CD4-positive, CD25-positive, alpha-beta regulatory T cell (primary cell): ENCODE measurements at regions not wholly inside any gene's neighbourhood (a gene's known extent, or its start where the extent isn't known, plus 50 kb on each side); places are given as distances from the start of the nearest gene placed in this dataset.

Experiments used
- ATAC-seq, 2 donors: fragments of 150-1000 bp; cut with Tn5 transposase; one replicate each; pipeline ENCODE4 v1.10.0; 2021; ENCODE audit warnings: low read depth in 2 of 2, moderate number of reproducible peaks in 2 of 2, moderate library complexity in 1 of 2
- DNase-seq, 3 donors: peaks; one replicate each; pipeline versions ENCODE4 v3.0.0 to v3.0.0-alpha.2; 2012 to 2022; ENCODE audit warnings: mixed read lengths in 1 of 3
- H3K27ac ChIP-seq: one replicate; pipeline ENCODE4 v1.7.0; 2013; ENCODE audit warnings: mild to moderate bottlenecking, low read length; ENCODE audit not compliant: insufficient read depth, poor library complexity, severe bottlenecking
- H3K27me3 ChIP-seq: one replicate; pipeline ENCODE4 v1.7.0; 2013; ENCODE audit warnings: low read length; ENCODE audit not compliant: control insufficient read depth, insufficient read depth
- H3K36me3 ChIP-seq: one replicate; pipeline ENCODE4 v1.7.0; 2013; ENCODE audit warnings: mild to moderate bottlenecking, low read length, moderate library complexity; ENCODE audit not compliant: control insufficient read depth, insufficient read depth
- H3K4me1 ChIP-seq: 2 replicates; pipeline ENCODE4 v1.7.0; 2013; ENCODE audit warnings: mild to moderate bottlenecking, low read length; ENCODE audit not compliant: insufficient read depth, control insufficient read depth, poor library complexity, severe bottlenecking
- H3K4me3 ChIP-seq: one replicate; pipeline ENCODE4 v1.7.0; 2013; ENCODE audit warnings: low read depth, mild to moderate bottlenecking, low read length, moderate library complexity
- H3K9me3 ChIP-seq, 2 experiments: 1 replicate in 1 of 2; 2 replicates in 1 of 2; pipeline ENCODE4 v1.7.0; 2013; ENCODE audit warnings: low read length in 2 of 2, mild to moderate bottlenecking in 1 of 2, moderate library complexity in 1 of 2; ENCODE audit not compliant: control insufficient read depth in 2 of 2
- H3K27ac Mint-ChIP-seq, 3 donors: one replicate each; pipeline ENCODE4 v1.8.0; 2020 to 2022; ENCODE audit warnings: mild to moderate bottlenecking in 3 of 3, mixed read lengths in 3 of 3, moderate library complexity in 2 of 3
- H3K27me3 Mint-ChIP-seq: one replicate; pipeline ENCODE4 v1.8.0; 2022; ENCODE audit warnings: mild to moderate bottlenecking, mixed read lengths
- H3K36me3 Mint-ChIP-seq: one replicate; pipeline ENCODE4 v1.8.0; 2020; ENCODE audit warnings: mixed read lengths
- H3K4me1 Mint-ChIP-seq, 4 donors: one replicate each; pipeline ENCODE4 v1.8.0; 2020 to 2022; ENCODE audit warnings: mixed read lengths in 4 of 4, mild to moderate bottlenecking in 1 of 4
- H3K4me3 Mint-ChIP-seq, 4 donors: one replicate each; pipeline ENCODE4 v1.8.0; 2020 to 2022; ENCODE audit warnings: mild to moderate bottlenecking in 4 of 4, mixed read lengths in 4 of 4, moderate library complexity in 3 of 4
- H3K9me3 Mint-ChIP-seq, 7 donors: one replicate each; pipeline ENCODE4 v1.8.0; 2020 to 2022; ENCODE audit warnings: mixed read lengths in 7 of 7, mild to moderate bottlenecking in 3 of 7, moderate library complexity in 2 of 7

GRCh38 chr6:14459315-14459714 is 341.7 kb downstream of the CD83 start:
- ATAC-seq: no peak
- Histone ChIP-seq H3K9me3 (no peaks in the 10 kb centered on the region), H3K27me3 (no peaks in the 10 kb centered on the region), H3K4me1 (peaks cover 3% of the 10 kb centered on the region), H3K4me3 (no peak overlapping the region), H3K27ac (no peak overlapping the region), H3K36me3 (no peaks in the 10 kb centered on the region)
- Mint-ChIP-seq H3K4me3 (no peak overlapping the region), H3K4me1 (peaks cover 0 to 9% (median 4%) of the 10 kb centered on the region in 4 donors), H3K27me3 (peaks cover 4% of the 10 kb centered on the region), H3K27ac (no peak overlapping the region), H3K9me3 (no peaks in the 10 kb centered on the region), H3K36me3 (no peaks in the 10 kb centered on the region)
- DNase-seq: no peak

DNA sequence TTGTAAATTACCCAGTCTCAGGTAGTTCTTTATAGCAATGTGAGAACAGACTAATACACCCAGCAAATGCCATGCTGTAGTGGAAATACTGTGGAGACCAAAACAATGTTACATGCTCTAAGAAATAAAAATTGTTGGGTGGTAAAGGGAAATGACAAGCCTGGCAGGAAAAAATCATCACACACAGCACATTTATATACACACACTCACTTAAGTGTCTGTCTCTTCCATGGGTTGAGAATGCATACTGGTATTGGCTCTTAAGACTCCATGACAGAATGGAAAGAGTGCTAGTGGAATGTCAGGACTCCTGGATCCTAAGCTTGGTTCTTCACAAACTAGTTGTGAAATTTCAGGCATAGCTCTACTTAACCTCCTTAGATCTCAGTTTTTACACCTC is 343.0 kb downstream of the CD83 start:
- H3K36me3 ChIP-seq: no peaks in the 10 kb centered on the region
- DNase-seq (no peak), ATAC-seq (no peak)

DNA sequence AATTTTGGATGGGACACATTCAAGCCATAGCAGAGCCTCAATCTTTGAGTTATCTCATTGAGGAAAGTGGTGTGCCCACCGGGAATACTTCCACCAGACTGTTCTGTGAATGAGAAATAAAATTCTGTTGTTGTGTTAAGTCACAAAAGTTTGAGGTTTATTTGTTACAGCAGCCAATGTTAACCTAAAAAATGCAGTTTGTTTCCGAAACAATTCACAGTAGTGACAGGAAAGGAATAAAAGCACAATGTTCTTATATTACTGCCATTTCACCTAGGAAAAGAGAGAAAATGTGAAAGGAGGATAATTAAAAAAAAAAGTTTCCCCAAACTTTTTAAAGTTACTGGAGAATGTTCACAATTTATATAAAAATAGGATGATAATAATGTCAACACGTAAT is 344.6 kb downstream of the CD83 start:
- ATAC-seq (no peak), DNase-seq (no peak)
- H3K4me1 ChIP-seq: no peaks in the 10 kb centered on the region
- no peak overlapping the region for H3K27ac ChIP-seq
- H3K27ac Mint-ChIP-seq: no peak overlapping the region
- no peak overlapping the region for H3K4me3 Mint-ChIP-seq
- no peaks in the 10 kb centered on the region for H3K36me3 Mint-ChIP-seq
- H3K9me3 Mint-ChIP-seq: peaks cover 0 to 7% (median 0%) of the 10 kb centered on the region in 7 donors
- no peaks in the 10 kb centered on the region for H3K4me1 Mint-ChIP-seq
- no peak overlapping the region for H3K4me3 ChIP-seq
- no peaks in the 10 kb centered on the region for H3K27me3 ChIP-seq
- no peaks in the 10 kb centered on the region for H3K9me3 ChIP-seq
- peaks cover 10% of the 10 kb centered on the region for H3K27me3 Mint-ChIP-seq
- no peaks in the 10 kb centered on the region for H3K36me3 ChIP-seq

More for the DNA sequence above, 343.0 kb downstream of the CD83 start:
- Histone ChIP-seq H3K27me3 (no peaks in the 10 kb centered on the region), H3K4me1 (no peaks in the 10 kb centered on the region), H3K27ac (no peak overlapping the region), H3K4me3 (no peak overlapping the region), H3K9me3 (no peaks in the 10 kb centered on the region)
- no peaks in the 10 kb centered on the region for H3K4me1 Mint-ChIP-seq
- no peak overlapping the region for H3K4me3 Mint-ChIP-seq
- no peak overlapping the region for H3K27ac Mint-ChIP-seq
- H3K27me3 Mint-ChIP-seq: peaks cover 4% of the 10 kb centered on the region
- H3K36me3 Mint-ChIP-seq: no peaks in the 10 kb centered on the region
- peaks cover 0 to 2% (median 0%) of the 10 kb centered on the region in 7 donors for H3K9me3 Mint-ChIP-seq

DNA sequence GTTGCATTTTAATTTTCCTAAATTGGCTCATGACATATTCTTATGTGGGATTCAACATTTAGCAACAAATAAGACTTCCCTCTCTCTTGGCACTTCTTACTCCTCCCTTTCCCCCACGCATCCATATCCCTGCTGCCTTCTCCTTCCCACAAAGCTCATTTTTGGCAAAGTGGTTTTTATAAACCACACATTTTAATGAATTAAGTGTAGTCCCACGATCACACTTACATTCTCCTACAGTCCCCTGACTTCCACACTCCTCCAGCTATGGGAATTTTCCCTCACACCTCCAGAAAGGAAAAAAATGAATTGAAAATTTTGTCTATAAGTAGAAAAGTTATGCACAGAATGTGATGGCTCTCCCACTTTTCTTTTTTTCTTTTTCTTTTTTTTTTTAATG is 345.0 kb downstream of the CD83 start:
- Histone ChIP-seq H3K36me3 (no peaks in the 10 kb centered on the region), H3K4me3 (no peak overlapping the region), H3K9me3 (no peaks in the 10 kb centered on the region), H3K4me1 (no peaks in the 10 kb centered on the region), H3K27ac (no peak overlapping the region), H3K27me3 (no peaks in the 10 kb centered on the region)
- Mint-ChIP-seq H3K4me1 (no peaks in the 10 kb centered on the region), H3K36me3 (no peaks in the 10 kb centered on the region), H3K27ac (no peak overlapping the region), H3K27me3 (peaks cover 12% of the 10 kb centered on the region), H3K4me3 (no peak overlapping the region), H3K9me3 (peaks cover 0 to 10% (median 0%) of the 10 kb centered on the region in 7 donors)
- no peak for DNase-seq
- ATAC-seq: no peak

DNA sequence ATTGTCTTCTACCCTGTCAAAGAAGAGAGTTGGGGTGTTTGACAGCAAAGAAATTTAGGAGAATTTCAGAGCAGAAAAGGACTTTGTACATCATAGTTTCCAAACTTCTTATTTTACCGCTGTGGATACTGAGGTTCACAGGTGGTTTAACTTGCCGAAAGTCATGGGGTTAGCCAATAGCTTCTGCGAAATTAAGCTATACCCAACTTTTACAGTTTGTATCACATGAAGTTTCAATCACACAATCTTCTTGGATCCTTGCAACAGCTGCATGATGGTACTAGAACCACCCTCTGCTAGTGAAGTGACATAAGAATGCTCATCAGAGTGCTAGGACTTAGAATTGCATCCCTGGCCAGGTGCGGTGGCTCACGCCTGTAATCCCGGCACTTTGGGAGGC is 345.5 kb downstream of the CD83 start:
- H3K36me3 Mint-ChIP-seq: no peaks in the 10 kb centered on the region
- H3K9me3 Mint-ChIP-seq: peaks cover 0 to 10% (median 2%) of the 10 kb centered on the region in 7 donors
- DNase-seq (no peak), ATAC-seq (no peak)
- Histone ChIP-seq H3K9me3 (no peaks in the 10 kb centered on the region), H3K27me3 (no peaks in the 10 kb centered on the region), H3K4me1 (no peaks in the 10 kb centered on the region), H3K27ac (no peak overlapping the region), H3K4me3 (no peak overlapping the region), H3K36me3 (no peaks in the 10 kb centered on the region)
- no peak overlapping the region for H3K27ac Mint-ChIP-seq
- no peaks in the 10 kb centered on the region for H3K4me1 Mint-ChIP-seq
- peaks cover 16% of the 10 kb centered on the region for H3K27me3 Mint-ChIP-seq
- H3K4me3 Mint-ChIP-seq: no peak overlapping the region

GRCh38 chr6:14464055-14464454 is 346.5 kb downstream of the CD83 start:
- Mint-ChIP-seq H3K36me3 (no peaks in the 10 kb centered on the region), H3K4me3 (no peak overlapping the region)
- no peak overlapping the region for H3K4me3 ChIP-seq

DNA sequence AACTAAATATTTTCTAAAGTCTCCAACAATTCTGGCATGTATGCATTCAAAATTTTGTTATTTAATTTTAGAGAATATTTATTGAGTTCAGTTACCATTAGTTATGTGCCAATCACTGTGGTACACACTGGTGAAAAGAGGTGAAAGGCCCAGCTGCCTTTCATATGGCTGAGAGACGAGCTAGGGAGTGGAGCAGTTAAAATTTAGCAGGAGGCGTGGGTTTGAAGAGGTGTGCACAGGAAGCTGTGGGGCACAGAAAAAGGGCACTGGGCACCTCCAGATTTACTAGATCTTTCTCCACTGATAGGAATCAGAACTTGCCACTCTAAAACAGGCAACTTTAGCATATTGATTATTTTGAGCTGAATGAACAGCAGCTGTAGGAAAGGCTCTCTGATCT is 347.1 kb downstream of the CD83 start:
- Histone ChIP-seq H3K27me3 (no peaks in the 10 kb centered on the region), H3K4me1 (no peaks in the 10 kb centered on the region), H3K27ac (no peak overlapping the region), H3K9me3 (no peaks in the 10 kb centered on the region), H3K36me3 (no peaks in the 10 kb centered on the region), H3K4me3 (no peak overlapping the region)
- no peaks in the 10 kb centered on the region for H3K36me3 Mint-ChIP-seq
- no peak overlapping the region for H3K4me3 Mint-ChIP-seq
- no peak overlapping the region for H3K27ac Mint-ChIP-seq
- H3K9me3 Mint-ChIP-seq: peaks cover 0 to 12% (median 10%) of the 10 kb centered on the region in 7 donors
- DNase-seq: no peak
- H3K27me3 Mint-ChIP-seq: peaks cover 20% of the 10 kb centered on the region
- ATAC-seq: no peak
- H3K4me1 Mint-ChIP-seq: no peaks in the 10 kb centered on the region

More at GRCh38 chr6:14464055-14464454, 346.5 kb downstream of the CD83 start:
- Mint-ChIP-seq H3K27ac (no peak overlapping the region), H3K27me3 (peaks cover 16% of the 10 kb centered on the region), H3K4me1 (no peaks in the 10 kb centered on the region), H3K9me3 (peaks cover 0 to 10% (median 5%) of the 10 kb centered on the region in 7 donors)
- ATAC-seq (no peak), DNase-seq (no peak)
- H3K9me3 ChIP-seq: no peaks in the 10 kb centered on the region
- H3K27ac ChIP-seq: no peak overlapping the region
- no peaks in the 10 kb centered on the region for H3K4me1 ChIP-seq
- no peaks in the 10 kb centered on the region for H3K27me3 ChIP-seq
- no peaks in the 10 kb centered on the region for H3K36me3 ChIP-seq

DNA sequence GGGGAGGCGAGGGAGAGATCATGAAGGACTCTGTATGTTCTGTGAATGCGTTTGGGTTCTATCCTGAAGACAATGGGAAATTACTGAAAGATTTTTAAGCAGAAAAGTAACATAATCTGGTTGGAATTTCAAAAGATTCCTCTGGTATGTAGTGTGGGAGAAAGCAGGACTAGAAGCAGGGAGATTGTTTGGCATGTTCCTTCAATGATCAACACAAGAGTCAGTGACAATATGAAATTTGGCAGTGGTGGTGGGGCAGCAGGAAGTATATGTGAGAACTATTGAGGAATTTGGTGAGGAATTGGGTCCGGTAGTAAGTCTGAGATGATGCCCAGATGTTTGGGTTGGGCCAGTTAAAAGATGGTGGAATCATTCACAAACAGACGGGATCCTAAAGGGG is 348.7 kb downstream of the CD83 start:
- H3K4me1 Mint-ChIP-seq: no peaks in the 10 kb centered on the region
- peaks cover 16% of the 10 kb centered on the region for H3K27me3 Mint-ChIP-seq
- Histone ChIP-seq H3K27ac (no peak overlapping the region), H3K4me3 (no peak overlapping the region), H3K36me3 (no peaks in the 10 kb centered on the region), H3K27me3 (no peaks in the 10 kb centered on the region), H3K9me3 (no peaks in the 10 kb centered on the region), H3K4me1 (no peaks in the 10 kb centered on the region)
- no peaks in the 10 kb centered on the region for H3K36me3 Mint-ChIP-seq
- H3K9me3 Mint-ChIP-seq: peaks cover 0 to 14% (median 10%) of the 10 kb centered on the region in 7 donors
- ATAC-seq: no peak
- H3K4me3 Mint-ChIP-seq: no peak overlapping the region
- no peak for DNase-seq
- H3K27ac Mint-ChIP-seq: peak overlapping the region in 1 of 3 donors; percentile 26
